ENCODE measurements at regions not wholly inside any gene's neighbourhood (a gene's known extent, or its start where the extent isn't known, plus 50 kb on each side); places are given as distances from the start of the nearest gene placed in this dataset.

DNA sequence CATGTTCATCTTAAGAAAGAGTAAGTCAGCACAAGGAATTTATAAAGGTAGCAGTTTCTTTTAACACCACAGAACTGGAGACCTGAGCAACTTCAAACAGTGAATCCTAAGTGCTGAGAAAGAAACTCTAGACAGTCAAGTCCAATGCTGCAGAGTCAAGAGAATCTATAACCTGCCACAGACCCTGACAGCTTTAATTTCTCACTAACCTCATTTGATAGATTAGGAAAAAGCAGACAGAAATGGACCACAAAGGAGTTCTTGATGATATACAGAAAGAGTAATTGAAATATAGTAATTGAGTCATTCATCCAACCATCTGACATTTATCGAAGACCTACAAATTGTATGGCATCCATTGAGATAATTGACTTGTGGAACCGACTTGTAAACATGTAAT, 847.0 kb downstream of the SORCS1 start:
- Histone ChIP-seq H3K4me3 (no peak overlapping the region), H3K27ac (no peak overlapping the region)
- intact Hi-C loops (cut with DNase I; ENCODE audit: low total_unique reads): no loop called here

GRCh38 chr10:106313041-106313440, 851.5 kb downstream of the SORCS1 start:
- no peaks in the 10 kb centered on the region for H3K36me3 ChIP-seq
- WGBS, 5 donors: 75 to 88% (median 87%) methylated on average over 1 of the region's 1 CpG
- H3K27ac ChIP-seq: no peak overlapping the region
- H3K4me3 ChIP-seq: no peak overlapping the region
- no peaks in the 10 kb centered on the region for H3K4me1 ChIP-seq
- intact Hi-C loops (cut with DNase I; ENCODE audit: low total_unique reads): no loop called here
- no peak for DNase-seq
- H3K27me3 ChIP-seq: no peaks in the 10 kb centered on the region
- H3K9me3 ChIP-seq: no peaks in the 10 kb centered on the region
- no peak for TF ChIP-seq CTCF (IDR thresholded peaks at IDR 0.05)
- no peak for TF ChIP-seq POLR2A (IDR thresholded peaks at IDR 0.05)
- TF ChIP-seq POLR2AphosphoS5 (IDR thresholded peaks at IDR 0.05): no peak
- TF ChIP-seq EP300 (IDR thresholded peaks at IDR 0.05): no peak

More for the DNA sequence above, 847.0 kb downstream of the SORCS1 start:
- no peak for DNase-seq
- Histone ChIP-seq H3K36me3 (no peaks in the 10 kb centered on the region), H3K9me3 (no peaks in the 10 kb centered on the region), H3K4me1 (no peaks in the 10 kb centered on the region), H3K27me3 (no peaks in the 10 kb centered on the region)
- 77 to 91% (median 88%) methylated on average over 2 of the region's 2 CpGs for WGBS, 5 donors
- TF ChIP-seq EP300 (IDR thresholded peaks at IDR 0.05) (no peak), POLR2AphosphoS5 (IDR thresholded peaks at IDR 0.05) (no peak), CTCF (IDR thresholded peaks at IDR 0.05) (no peak), POLR2A (IDR thresholded peaks at IDR 0.05) (no peak)

GRCh38 chr10:106312087-106312486, 852.4 kb downstream of the SORCS1 start:
- DNase-seq: peak in 1 of 2 donors; percentile 4
- intact Hi-C loops (cut with DNase I; ENCODE audit: low total_unique reads): no loop called here
- no peaks in the 10 kb centered on the region for H3K9me3 ChIP-seq
- H3K27ac ChIP-seq: no peak overlapping the region
- H3K27me3 ChIP-seq: no peaks in the 10 kb centered on the region
- WGBS, 5 donors: 50 to 73% (median 65%) methylated on average over 1 of the region's 1 CpG
- H3K4me1 ChIP-seq: no peaks in the 10 kb centered on the region
- TF ChIP-seq POLR2A (IDR thresholded peaks at IDR 0.05): no peak
- no peak for TF ChIP-seq CTCF (IDR thresholded peaks at IDR 0.05)
- TF ChIP-seq EP300 (IDR thresholded peaks at IDR 0.05): no peak
- no peak for TF ChIP-seq POLR2AphosphoS5 (IDR thresholded peaks at IDR 0.05)
- no peaks in the 10 kb centered on the region for H3K36me3 ChIP-seq
- H3K4me3 ChIP-seq: no peak overlapping the region

- H3K4me3 ChIP-seq: no peak overlapping the region
- intact Hi-C loops (cut with DNase I; ENCODE audit: low total_unique reads): no loop called here
- DNase-seq: peak in 1 of 2 donors; percentile 18
- no peaks in the 10 kb centered on the region for H3K4me1 ChIP-seq
- no peaks in the 10 kb centered on the region for H3K27me3 ChIP-seq
- H3K36me3 ChIP-seq: no peaks in the 10 kb centered on the region
- no peaks in the 10 kb centered on the region for H3K9me3 ChIP-seq
- TF ChIP-seq POLR2AphosphoS5 (IDR thresholded peaks at IDR 0.05) (no peak), EP300 (IDR thresholded peaks at IDR 0.05) (no peak), POLR2A (IDR thresholded peaks at IDR 0.05) (no peak), CTCF (IDR thresholded peaks at IDR 0.05) (no peak)
- WGBS, 5 donors: 53 to 75% (median 61%) methylated on average over 4 of the region's 4 CpGs
- no peak overlapping the region for H3K27ac ChIP-seq
Observed at GRCh38 chr10:106311590-106311989, 852.9 kb downstream of the SORCS1 start.
